HG02840 (cell line): ENCODE measurements at regions not wholly inside any gene's neighbourhood (a gene's known extent, or its start where the extent isn't known, plus 50 kb on each side); places are given as distances from the start of the nearest gene placed in this dataset.

Experiments used
- ATAC-seq: cut with Tn5 transposase; IDR thresholded peaks from one replicate; pipeline ENCODE4 v1.9.1; 2021; ENCODE audit warnings: mild to moderate bottlenecking, moderate library complexity, moderate number of reproducible peaks; ENCODE audit not compliant: unreplicated experiment, low FRiP score

- no peak for ATAC-seq
Measured at GRCh38 chr10:55305285-55305684, 504.3 kb upstream of the PCDH15 start.

DNA sequence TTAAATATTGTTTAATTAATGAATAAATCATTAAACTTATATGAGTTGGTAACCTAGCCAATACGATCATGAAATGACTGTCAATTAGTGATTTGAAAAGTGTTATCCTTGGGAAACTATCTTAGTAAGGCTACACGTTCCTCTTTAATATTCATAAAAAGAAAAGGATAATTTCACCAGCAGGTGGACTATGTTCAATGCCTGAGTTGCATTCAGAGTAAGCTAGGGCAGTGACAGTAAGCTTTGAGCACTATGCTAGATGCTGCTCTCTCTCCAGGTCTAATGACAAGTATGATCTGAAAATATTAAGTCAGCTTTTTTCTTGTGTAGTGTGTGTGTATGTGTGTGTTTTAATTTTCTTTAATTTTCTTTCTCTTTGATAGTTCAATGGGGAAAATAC lies 486.3 kb upstream of the PCDH15 start:
- ATAC-seq, result no peak

GRCh38 chr10:55283031-55283430 lies 482.0 kb upstream of the PCDH15 start:
- ATAC-seq, result no peak

- no peak for ATAC-seq
Measured at GRCh38 chr10:55280696-55281095, 479.7 kb upstream of the PCDH15 start.

DNA sequence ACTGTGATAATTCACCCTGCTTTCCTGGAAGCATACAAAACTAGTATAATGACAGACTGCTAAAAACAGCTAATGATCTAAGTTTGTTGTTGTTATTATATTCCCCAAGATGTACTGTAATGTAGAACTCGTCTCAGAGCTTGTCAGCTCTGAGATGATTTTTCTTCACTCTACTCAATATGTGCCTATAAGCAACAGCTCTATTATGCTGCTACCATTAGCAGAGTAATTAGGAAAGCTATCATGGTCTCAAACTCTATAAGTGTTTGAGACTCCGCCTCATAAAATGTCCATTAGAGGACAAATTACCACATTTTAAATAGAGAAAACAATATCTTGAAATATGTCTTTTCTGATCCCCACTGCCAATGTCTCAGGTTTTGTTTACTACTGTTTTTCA lies 476.5 kb upstream of the PCDH15 start:
- no peak for ATAC-seq

DNA sequence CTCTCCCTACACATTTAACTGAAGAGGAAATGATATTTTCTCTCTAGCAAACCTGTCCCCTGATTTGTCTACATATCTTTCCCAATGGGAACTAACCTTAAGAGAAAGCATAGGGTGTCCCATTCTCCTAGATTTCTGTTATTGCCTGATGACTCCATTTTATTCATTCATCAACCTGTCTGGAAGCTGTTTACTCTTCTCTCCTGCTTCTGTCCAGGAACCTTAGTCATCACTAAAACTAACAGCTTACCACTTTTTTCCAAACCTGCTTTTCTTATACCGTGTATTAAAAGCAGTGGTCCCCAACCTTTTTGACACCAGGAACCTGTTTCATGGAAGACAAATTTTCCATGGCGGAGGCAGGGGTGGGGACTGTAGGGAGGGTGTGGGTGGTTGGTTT lies 473.3 kb upstream of the PCDH15 start:
- no peak for ATAC-seq

GRCh38 chr10:55273946-55274345 lies 472.9 kb upstream of the PCDH15 start:
- ATAC-seq, result no peak

DNA sequence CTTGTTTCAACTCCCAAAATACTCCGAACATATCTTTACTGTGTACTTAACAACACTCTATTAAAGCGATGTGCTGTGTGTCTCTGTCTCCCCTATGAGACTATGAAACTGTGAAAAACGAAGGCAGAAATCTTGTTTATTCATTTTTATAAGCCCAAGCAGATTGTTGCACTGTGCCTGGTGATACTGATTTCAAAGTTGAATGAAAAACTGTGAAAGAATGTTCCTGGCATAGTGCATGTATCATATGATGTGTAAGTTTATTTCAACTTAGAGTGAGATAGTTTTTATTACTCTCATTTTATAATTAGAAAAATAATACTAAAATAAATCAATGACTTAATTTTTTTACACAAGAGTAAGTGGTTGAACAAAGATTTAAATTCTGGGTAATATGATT lies 471.9 kb upstream of the PCDH15 start:
- no peak for ATAC-seq

GRCh38 chr10:55266797-55267196 lies 465.8 kb upstream of the PCDH15 start:
- ATAC-seq, result no peak

DNA sequence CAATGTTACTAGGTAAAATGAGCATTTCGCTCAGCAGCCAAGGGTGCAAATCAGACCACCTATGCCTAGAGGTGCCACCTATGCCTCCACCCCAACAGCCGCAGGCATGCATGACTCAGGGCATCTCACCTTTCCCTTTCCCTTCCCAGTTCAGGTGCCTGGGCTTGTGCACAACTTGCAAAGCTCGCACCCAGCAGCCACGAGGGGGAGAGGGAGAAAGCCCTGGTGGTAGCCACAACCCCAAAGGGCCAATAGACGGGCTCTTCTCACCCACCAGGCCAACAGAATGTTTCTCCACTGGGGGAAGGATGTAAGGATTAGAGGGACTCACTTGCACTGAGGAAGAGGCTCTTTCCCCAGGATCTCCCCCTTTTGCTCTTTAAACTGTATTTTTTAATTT lies 462.3 kb upstream of the PCDH15 start:
- ATAC-seq, result no peak

GRCh38 chr10:55242544-55242943 lies 441.5 kb upstream of the PCDH15 start:
- no peak for ATAC-seq

DNA sequence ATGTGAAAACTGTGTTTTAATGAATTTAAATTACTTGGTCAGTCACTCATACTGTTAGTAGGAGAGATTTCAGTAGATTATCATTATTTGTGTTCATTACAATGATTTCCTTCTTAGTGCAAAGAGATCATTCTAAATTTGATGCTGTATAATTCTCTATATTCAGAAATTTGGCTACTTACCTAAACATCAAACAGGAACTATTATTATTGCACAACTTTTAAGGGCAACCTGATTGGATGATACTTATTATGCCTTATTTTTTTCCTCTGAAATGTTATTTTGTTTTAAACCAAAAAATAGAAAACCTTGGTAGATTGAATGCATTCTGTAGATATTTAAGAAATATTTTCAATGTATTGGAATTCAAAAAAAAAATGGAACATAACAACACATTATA lies 436.4 kb upstream of the PCDH15 start:
- ATAC-seq, result no peak

DNA sequence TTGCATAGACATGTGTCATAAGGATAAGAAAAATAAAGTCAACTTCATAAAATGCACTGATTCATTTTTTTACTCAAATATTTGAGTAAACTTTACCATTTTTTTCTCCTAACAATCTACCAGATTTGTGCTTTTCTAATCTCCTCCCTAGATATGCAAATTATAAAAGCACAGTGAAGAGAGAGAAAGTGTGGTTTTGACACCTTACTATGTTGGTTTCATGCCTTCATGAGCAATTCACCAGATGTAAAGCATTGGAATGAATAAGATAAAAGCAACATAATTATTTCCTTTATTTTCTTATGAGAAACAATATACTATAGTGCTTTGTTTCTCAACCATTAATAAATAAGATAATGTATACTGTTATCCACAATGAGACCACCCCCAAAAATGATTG lies 432.5 kb upstream of the PCDH15 start:
- ATAC-seq, result peak; percentile 79

DNA sequence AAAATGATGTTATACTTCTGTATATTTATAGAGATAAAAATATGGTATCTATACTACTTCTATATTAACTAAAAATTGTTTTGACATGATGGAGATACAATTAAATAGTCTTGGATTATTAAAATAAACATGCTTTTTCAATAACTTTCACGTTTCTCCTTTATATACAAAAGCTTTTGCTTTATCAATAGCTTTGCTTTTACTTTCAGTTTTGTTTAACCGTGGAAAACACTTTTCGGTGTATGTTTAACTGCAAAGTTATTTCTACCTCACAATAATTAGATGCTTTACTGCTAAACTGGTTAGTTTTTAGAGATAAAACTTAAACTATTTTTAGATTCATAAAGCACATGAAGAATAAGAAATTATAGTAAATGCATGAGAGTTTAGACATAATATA lies 432.1 kb upstream of the PCDH15 start:
- ATAC-seq, result no peak

- ATAC-seq, result no peak
Measured at GRCh38 chr10:55232553-55232952, 431.5 kb upstream of the PCDH15 start.

DNA sequence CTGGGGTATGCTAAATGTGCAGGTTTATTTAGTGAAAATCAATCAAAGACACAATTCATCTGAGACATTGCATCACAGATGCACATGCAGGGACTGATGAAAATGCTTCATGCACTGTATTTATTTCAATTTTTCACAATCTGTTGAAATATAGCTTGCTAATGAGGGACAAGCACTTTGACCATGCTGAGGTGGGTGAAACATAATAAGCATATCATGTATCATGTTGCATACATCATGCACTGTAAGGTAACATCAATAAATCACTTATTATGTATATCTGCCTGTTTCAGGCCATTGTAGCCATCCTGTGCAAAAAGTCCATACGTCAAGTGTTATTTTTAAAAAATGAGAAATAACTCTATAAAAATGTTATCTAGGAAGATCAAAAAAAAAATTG lies 426.9 kb upstream of the PCDH15 start:
- no peak for ATAC-seq

GRCh38 chr10:55224007-55224781 lies 423.2 kb upstream of the PCDH15 start:
- no peak for ATAC-seq

GRCh38 chr10:55223352-55223751 lies 422.3 kb upstream of the PCDH15 start:
- ATAC-seq, result no peak

- no peak for ATAC-seq
Measured at GRCh38 chr10:55220975-55221374, 419.9 kb upstream of the PCDH15 start.

GRCh38 chr10:55215699-55216098 lies 414.7 kb upstream of the PCDH15 start:
- no peak for ATAC-seq

- ATAC-seq, result no peak
Measured at GRCh38 chr10:55214608-55215007, 413.6 kb upstream of the PCDH15 start.

DNA sequence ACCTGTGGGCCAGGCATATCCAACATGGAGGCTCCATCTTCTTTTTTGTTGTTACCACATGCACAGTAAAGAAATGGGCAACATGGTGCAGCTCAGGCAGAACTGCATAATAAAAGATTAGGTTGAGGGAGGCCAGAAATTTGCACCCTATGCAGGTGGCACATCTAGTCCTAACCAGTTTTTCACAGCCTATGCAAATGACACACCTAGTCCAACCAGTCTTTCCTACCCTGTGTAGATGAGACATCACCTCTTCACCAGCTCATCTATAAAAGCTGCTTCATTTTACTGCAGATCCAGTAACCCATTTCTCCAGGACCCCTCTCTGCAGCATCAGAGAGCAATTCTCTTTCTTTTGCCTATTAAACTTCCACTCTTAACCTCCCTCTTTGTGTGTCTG lies 411.0 kb upstream of the PCDH15 start:
- ATAC-seq, result no peak

DNA sequence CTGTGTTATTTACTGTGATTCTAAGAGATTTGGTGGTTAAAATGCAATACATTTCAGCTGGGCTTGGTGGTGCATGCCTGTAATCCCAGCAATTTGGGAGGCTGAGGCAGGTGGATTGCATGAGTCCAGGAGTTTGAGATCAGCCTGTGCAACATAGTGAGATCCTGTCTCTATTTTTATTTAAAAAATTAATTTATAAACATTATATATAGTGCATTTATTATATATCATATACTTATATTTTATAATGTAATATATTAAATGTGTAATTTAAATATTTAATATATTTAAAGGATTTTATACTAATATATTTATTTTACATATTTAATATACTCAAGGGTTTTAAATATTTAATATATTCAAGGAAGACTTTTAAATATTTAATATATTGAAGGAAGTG lies 402.8 kb upstream of the PCDH15 start:
- ATAC-seq, result no peak
